ENCODE measurements at regions not wholly inside any gene's neighbourhood (a gene's known extent, or its start where the extent isn't known, plus 50 kb on each side); places are given as distances from the start of the nearest gene placed in this dataset.

- no peak for ATAC-seq
Measured at GRCh38 chr1:187451238-187451637, 622.5 kb downstream of the PLA2G4A start.

DNA sequence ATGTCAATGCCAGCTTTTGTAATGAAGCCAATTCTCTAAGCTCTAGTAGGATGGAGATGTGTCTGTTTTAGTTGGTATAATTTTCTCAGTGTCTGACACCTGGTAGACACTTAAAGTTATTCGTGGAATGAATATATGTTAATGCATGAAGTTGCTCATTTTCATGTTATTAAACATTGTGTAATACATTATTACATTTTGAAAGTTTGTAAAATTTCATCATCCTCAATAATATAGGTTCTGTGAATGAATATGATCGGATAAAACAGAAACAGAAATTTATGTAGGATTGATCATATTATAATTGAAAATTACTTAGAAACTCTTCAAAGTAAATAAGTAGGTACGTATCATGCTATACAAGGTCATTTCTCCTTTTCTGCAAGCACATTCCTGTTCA is 625.3 kb downstream of the PLA2G4A start:
- no peak for ATAC-seq

DNA sequence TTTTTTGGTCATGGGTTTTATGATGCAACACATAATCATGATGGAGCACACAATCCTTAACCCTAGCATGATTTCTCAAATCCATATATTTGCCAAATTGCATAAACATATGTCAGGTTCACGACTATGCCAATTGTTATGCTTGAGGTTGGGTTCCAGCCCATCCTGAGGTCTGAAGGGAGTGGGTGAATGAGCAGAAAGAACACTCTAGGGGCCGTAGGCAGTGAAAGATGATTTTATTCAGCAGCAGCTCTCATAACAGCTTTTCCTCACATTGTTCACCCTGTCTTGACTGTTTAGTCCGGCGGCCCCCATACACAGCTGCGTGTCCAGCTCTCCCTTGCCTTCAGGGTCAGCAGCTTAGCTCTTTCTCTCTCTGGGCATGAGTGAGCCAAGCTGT is 627.7 kb downstream of the PLA2G4A start:
- no peak for ATAC-seq

- ATAC-seq: no peak
Measured at GRCh38 chr1:187460093-187460492, 631.3 kb downstream of the PLA2G4A start.

- no peak for ATAC-seq
Measured at GRCh38 chr1:187464320-187464719, 635.6 kb downstream of the PLA2G4A start.

- ATAC-seq: no peak
Measured at GRCh38 chr1:187465441-187465840, 636.7 kb downstream of the PLA2G4A start.

DNA sequence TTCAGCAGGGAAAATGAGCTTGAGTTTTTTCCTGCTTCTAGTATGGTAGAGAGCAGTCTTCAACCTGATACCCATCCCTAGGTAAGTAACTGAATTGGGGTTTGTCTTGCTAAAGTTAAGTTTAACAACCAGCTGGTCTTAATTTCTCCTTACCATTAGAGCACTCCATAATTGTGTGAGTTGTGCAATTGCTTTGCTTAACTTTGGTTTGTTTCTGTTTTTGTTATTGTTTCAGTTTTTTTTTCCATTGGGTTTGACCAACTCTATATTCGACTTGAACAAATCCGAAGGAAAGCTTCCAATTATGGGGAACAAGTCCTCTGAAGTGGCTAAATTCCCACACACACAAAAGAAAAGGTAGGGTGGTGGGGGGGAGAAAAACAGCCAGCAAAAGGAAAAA is 641.1 kb downstream of the PLA2G4A start:
- ATAC-seq: no peak

- ATAC-seq: no peak
Measured at GRCh38 chr1:187471555-187471954, 642.8 kb downstream of the PLA2G4A start.

GRCh38 chr1:187474336-187474735 is 645.6 kb downstream of the PLA2G4A start:
- no peak for ATAC-seq

GRCh38 chr1:187476671-187477070 is 647.9 kb downstream of the PLA2G4A start:
- no peak for ATAC-seq

DNA sequence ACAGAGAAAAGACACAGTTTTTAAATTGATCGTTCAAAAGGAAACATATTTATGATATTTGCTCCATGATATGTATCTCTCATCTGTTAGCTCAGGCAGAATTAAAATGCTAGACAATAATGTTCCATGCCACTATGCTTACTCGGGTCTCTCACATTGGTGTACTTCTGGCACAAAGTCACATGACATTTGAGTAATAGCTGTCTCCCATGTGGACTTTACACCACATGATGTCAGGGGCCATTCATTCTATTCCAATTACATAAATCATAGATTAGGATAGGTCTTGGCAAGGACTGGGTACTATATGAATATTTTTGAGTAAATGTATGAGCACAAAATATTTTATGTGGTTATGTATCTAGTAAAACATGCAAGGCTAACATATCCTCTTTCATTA is 648.4 kb downstream of the PLA2G4A start:
- no peak for ATAC-seq

DNA sequence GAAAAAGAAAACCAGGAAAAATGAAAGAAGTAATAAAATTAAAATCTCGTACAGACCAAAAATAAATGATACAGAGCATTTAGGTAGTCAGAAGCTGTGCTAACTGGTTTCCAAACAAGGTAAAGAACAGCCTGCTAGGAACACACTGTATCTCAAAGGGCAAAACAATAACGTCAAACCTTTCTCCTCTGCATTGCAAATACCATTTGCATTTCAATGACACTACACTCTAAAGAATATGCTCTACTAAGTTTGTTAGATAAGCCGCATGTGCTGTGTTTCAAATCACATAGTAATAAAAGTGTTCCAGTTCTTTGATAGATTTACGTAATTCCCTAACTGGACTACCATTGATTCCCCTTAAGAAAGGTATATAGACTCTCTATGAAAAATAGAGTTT is 648.8 kb downstream of the PLA2G4A start:
- ATAC-seq: no peak

- ATAC-seq: no peak
Measured at GRCh38 chr1:187481581-187482148, 652.9 kb downstream of the PLA2G4A start.

DNA sequence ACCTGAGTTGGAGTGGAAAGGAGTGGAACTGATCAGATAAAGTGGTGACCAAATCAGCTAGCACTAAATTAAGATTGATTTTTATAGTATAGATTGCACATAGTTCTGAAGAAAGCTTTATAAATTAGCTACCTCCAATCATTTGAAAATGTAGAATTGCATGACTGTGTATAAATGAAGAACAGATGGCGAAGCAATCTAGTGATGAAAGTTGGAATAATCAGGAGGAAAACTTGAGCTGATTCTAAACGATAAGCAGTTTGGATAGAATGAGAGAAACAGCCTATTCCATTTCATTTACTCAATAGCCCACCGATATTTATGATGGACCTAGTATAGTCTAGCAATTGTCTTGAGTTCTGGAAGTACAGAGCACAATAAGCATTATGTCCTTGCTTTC is 661.5 kb downstream of the PLA2G4A start:
- no peak for ATAC-seq

DNA sequence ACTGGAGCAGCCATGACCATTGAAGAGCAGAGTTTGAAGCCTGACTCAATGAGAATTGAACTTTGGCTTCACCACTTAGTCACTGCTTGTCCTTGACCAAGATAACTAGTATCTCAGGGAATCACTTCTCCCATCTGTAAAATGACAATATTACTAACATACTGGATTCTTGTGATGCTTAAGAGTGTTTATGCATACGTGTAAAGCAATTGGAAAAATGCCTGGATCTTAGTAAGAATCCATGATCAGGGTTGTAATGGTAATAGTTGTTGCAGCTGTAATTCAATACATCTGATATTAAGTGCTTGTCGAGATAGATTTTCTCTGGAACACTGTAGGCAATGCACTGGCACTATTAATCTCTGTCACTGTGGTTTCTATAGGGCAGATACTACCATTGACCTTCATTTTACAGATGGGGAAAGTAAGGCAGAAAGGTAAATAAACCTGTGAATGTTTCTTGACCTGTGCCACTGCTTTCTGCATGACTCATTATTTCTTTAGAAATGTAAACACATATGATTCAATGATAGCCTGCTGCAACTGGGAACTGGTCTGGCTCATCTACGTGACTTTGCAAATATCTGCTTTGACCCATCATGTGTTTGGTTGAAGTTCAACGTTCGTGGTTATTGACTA is 662.5 kb downstream of the PLA2G4A start:
- no peak for ATAC-seq

GRCh38 chr1:187498028-187498427 is 669.3 kb downstream of the PLA2G4A start:
- no peak for ATAC-seq

DNA sequence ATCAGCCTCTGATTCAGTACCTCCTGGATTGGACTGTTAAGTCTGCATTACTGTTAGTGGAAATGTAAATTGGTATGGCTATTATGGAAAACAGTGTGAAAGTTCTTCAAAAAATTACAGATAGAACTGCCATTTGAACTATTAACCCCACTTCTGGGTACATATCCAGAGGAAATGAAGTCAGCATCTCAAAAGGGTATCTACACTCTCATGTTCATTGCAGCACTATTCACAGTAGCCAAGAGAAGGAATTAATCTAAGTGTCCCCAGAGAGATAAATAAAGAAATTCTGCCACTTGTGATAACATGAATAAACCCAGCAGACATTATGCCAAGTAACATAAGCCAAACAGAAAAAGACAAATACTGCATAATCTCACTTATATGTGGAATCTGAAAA is 676.0 kb downstream of the PLA2G4A start:
- no peak for ATAC-seq

GRCh38 chr1:187509091-187509490 is 680.3 kb downstream of the PLA2G4A start:
- no peak for ATAC-seq

GRCh38 chr1:187513190-187513589 is 684.4 kb downstream of the PLA2G4A start:
- ATAC-seq: no peak

DNA sequence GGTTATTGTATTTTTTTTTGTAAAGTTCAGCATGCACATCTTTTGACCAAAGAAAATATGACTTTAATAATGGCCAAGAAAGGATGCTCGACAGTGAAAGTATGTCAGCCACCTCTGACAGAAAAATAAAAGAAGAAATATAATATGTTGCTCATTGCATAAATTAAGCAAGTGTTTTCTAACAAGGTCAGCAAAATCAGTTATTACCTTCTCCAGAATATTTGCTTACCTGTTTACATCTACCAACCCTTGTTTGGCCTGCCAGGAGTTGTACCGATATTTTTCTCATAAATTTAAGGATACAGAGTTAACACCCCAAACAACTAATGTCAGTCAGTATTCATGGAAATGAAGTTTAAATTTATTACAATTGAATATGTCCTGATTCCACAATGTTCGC is 685.4 kb downstream of the PLA2G4A start:
- ATAC-seq: no peak

DNA sequence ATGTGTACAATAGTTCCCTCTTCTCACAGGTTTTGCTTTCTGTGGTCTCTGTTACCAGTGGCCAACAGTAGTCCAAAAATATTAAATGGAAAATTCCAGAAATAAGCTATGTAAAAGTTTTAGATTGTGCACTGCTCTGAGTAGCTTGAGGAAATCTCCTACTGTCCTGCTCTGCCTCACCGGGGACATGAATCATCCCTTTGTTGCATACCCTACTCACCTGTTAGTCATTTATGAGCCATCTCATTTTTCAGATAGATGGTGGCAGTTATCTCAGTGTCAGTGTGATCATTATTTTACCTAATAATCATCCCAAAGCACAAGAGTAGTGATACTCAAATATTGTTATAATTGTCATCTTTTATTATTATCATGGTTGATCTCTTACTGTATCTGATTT is 688.1 kb downstream of the PLA2G4A start:
- ATAC-seq: no peak

DNA sequence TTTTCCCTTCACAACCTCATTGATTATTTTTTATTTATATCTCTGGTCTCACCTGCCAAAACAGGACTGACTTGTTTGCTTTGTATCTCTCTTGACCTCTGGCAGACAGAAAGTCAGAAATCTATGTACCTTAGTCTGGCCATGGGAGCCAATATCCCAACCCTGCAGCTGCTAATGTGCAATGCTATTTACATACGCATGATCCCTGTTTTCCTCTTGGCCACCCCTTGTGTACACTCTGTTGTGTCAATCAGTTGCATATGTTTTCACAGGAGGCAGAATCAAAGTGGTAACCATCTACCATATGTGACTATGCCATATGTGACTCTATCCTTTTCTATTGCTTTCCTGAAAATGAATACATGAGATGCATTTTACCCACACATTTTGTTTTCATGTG is 688.8 kb downstream of the PLA2G4A start:
- no peak for ATAC-seq

DNA sequence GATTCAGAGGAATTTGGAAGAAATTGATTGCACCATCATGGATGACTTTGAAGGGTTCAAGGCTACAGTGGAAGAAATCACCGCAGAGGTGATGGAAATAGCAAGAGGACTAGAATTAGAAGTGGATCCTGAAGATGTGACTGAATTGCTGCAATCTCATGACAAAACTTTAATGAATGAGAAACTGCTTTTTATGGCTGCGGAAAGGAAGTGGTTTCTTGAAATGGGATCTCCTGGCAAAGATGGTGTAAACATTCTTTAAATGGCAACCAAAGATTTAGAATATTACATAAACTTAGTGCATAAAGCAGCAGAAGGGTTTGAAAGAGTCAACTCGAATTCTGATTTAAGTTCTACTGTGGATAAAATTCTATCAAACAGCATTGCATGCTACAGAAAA is 698.6 kb downstream of the PLA2G4A start:
- no peak for ATAC-seq

GRCh38 chr1:187537936-187538335 is 709.2 kb downstream of the PLA2G4A start:
- no peak for ATAC-seq

GRCh38 chr1:187549540-187549939 is 720.8 kb downstream of the PLA2G4A start:
- ATAC-seq: no peak
